Prostate gland (tissue), 2 donors: ENCODE measurements at regions not wholly inside any gene's neighbourhood (a gene's known extent, or its start where the extent isn't known, plus 50 kb on each side); places are given as distances from the start of the nearest gene placed in this dataset.

Experiments used
- DNase-seq: peaks from one replicate; pipeline ENCODE4 v3.0.0-alpha.2; 2019; ENCODE audit warnings: low spot score
- H3K27ac ChIP-seq, 2 donors: fragments of 200-600 bp; sonication (generic); 2 replicates each; pipeline ENCODE4 v1.5.1; 2017 to 2019
- H3K27me3 ChIP-seq: fragments of 200-600 bp; sonication (generic); replicated peaks from 2 replicates; pipeline ENCODE4 v1.5.1; 2019; ENCODE audit not compliant: insufficient read depth
- H3K36me3 ChIP-seq, 2 donors: fragments of 200-600 bp; sonication (generic); 1 replicate in 1 of 2; 2 replicates in 1 of 2; pipeline versions ENCODE4 v1.5.1 to v1.8.1; 2017 to 2019
- H3K4me1 ChIP-seq: fragments of 200-600 bp; sonication (generic); replicated peaks from 2 replicates; pipeline ENCODE4 v1.5.1; 2019
- H3K4me3 ChIP-seq, 2 donors: fragments of 200-600 bp; sonication (generic); 2 replicates each; pipeline ENCODE4 v1.5.1; 2017 to 2019
- H3K9me3 ChIP-seq: fragments of 200-600 bp; sonication (generic); 2 replicates; pipeline ENCODE4 v1.5.1; 2017
- CTCF ChIP-seq, 4 experiments: fragments of 200-600 bp in 2 of 4; fragments of 450-650 bp in 2 of 4; sonication (generic) in 2 of 4; IDR thresholded peaks; 1 replicate in 3 of 4; 2 replicates in 1 of 4; pipeline ENCODE4 v1.5.1; 2016 to 2019; ENCODE audit warnings: antibody characterized with exemption in 4 of 4, mild to moderate bottlenecking in 2 of 4, moderate library complexity in 2 of 4
- POLR2A ChIP-seq: fragments of 450-650 bp; IDR thresholded peaks from one replicate; pipeline ENCODE4 v1.6.1; 2016; ENCODE audit warnings: antibody characterized with exemption, mild to moderate bottlenecking
- POLR2AphosphoS5 ChIP-seq: sonication (generic); formaldehyde crosslinking; IDR thresholded peaks from one replicate; pipeline ENCODE4 v1.6.1; 2017; ENCODE audit warnings: antibody characterized with exemption
- WGBS: methylation state at CpG from one replicate; pipeline ENCODE4 v1.1.5; 2018; 5-methylcytosine and 5-hydroxymethylcytosine counted together
- intact Hi-C: fragments of 100-400 bp; cut with DNase I; formaldehyde crosslinking; loops from one replicate; pipeline ENCODE4 v1.14.2; 2022

GRCh38 chr4:177826973-177827372, 384.7 kb upstream of the AGA start:
- Histone ChIP-seq H3K27me3 (no peaks in the 10 kb centered on the region), H3K9me3 (no peaks in the 10 kb centered on the region), H3K36me3 (no peaks in the 10 kb centered on the region), H3K27ac (no peak overlapping the region), H3K4me3 (no peak overlapping the region), H3K4me1 (no peaks in the 10 kb centered on the region)
- WGBS, result 52% methylated on average over 1 of the region's 1 CpG
- DNase-seq, result no peak
- TF ChIP-seq POLR2AphosphoS5, result no peak
- no peak for TF ChIP-seq POLR2A
- TF ChIP-seq CTCF (IDR thresholded peaks at IDR 0.05), result no peak
- intact Hi-C loops, result no loop called here

- no peak for DNase-seq
- intact Hi-C loops, result no loop called here
- Histone ChIP-seq H3K27me3 (no peaks in the 10 kb centered on the region), H3K36me3 (no peaks in the 10 kb centered on the region), H3K4me1 (no peaks in the 10 kb centered on the region), H3K27ac (no peak overlapping the region), H3K9me3 (no peaks in the 10 kb centered on the region), H3K4me3 (no peak overlapping the region)
- WGBS, result 3% methylated on average over 1 of the region's 1 CpG
- TF ChIP-seq POLR2A, result no peak
- no peak for TF ChIP-seq CTCF (IDR thresholded peaks at IDR 0.05)
- no peak for TF ChIP-seq POLR2AphosphoS5
Measured at GRCh38 chr4:177841258-177841657, 399.0 kb upstream of the AGA start.

GRCh38 chr4:177853229-177853628, 411.0 kb upstream of the AGA start:
- Histone ChIP-seq H3K27me3 (no peaks in the 10 kb centered on the region), H3K4me3 (no peak overlapping the region), H3K36me3 (no peaks in the 10 kb centered on the region), H3K27ac (no peak overlapping the region), H3K4me1 (no peaks in the 10 kb centered on the region), H3K9me3 (peaks cover under 1% of the 10 kb centered on the region)
- WGBS, result 85% methylated on average over 8 of the region's 8 CpGs
- DNase-seq, result no peak
- intact Hi-C loops, result no loop called here
- TF ChIP-seq POLR2AphosphoS5, result no peak
- no peak for TF ChIP-seq POLR2A
- TF ChIP-seq CTCF (IDR thresholded peaks at IDR 0.05), result no peak

GRCh38 chr4:177855507-177856197, 413.4 kb upstream of the AGA start:
- no peaks in the 10 kb centered on the region for H3K27me3 ChIP-seq
- no peak overlapping the region for H3K27ac ChIP-seq
- no peak overlapping the region for H3K4me3 ChIP-seq
- H3K4me1 ChIP-seq, result no peaks in the 10 kb centered on the region
- H3K9me3 ChIP-seq, result peaks cover 3% of the 10 kb centered on the region
- WGBS, result 43% methylated on average over 5 of the region's 5 CpGs
- no peaks in the 10 kb centered on the region for H3K36me3 ChIP-seq
- TF ChIP-seq POLR2A (no peak), POLR2AphosphoS5 (no peak), CTCF (IDR thresholded peaks at IDR 0.05) (no peak)
- intact Hi-C loops, result no loop called here
- DNase-seq, result no peak

GRCh38 chr4:177860171-177860570, 417.9 kb upstream of the AGA start:
- DNase-seq, result no peak
- Histone ChIP-seq H3K9me3 (peaks cover 3% of the 10 kb centered on the region), H3K4me3 (no peak overlapping the region), H3K27me3 (no peaks in the 10 kb centered on the region), H3K36me3 (no peaks in the 10 kb centered on the region), H3K4me1 (no peaks in the 10 kb centered on the region), H3K27ac (no peak overlapping the region)
- intact Hi-C loops, result no loop called here
- TF ChIP-seq POLR2A, result no peak
- TF ChIP-seq POLR2AphosphoS5, result no peak
- no peak for TF ChIP-seq CTCF (IDR thresholded peaks at IDR 0.05)
